HepG2 (cell line): ENCODE measurements at regions not wholly inside any gene's neighbourhood (a gene's known extent, or its start where the extent isn't known, plus 50 kb on each side); places are given as distances from the start of the nearest gene placed in this dataset.

Experiments
- AFF4 ChIP-seq: sonication (generic); formaldehyde crosslinking; IDR thresholded peaks from 2 replicates; pipeline ENCODE4 v1.4.0; 2020; ENCODE audit warnings: missing genetic modification reagents
- ATRX ChIP-seq: sonication (generic); formaldehyde crosslinking; IDR thresholded peaks from 2 replicates; pipeline ENCODE4 v1.4.0; 2020; ENCODE audit warnings: missing genetic modification reagents, borderline replicate concordance
- GPBP1L1 ChIP-seq: sonication (generic); formaldehyde crosslinking; IDR thresholded peaks from 2 replicates; pipeline ENCODE4 v1.5.0; 2020; ENCODE audit warnings: mild to moderate bottlenecking, missing genetic modification reagents
- HDAC1 ChIP-seq: sonication (generic); formaldehyde crosslinking; IDR thresholded peaks from 2 replicates; pipeline ENCODE4 v1.5.1; 2020; ENCODE audit warnings: mild to moderate bottlenecking, missing genetic modification reagents
- HMG20A ChIP-seq: IDR thresholded peaks from 2 replicates; pipeline ENCODE4 v1.6.1; 2016; ENCODE audit warnings: borderline replicate concordance
- IKZF1 ChIP-seq: fragments of 450-650 bp; IDR thresholded peaks from 2 replicates; pipeline ENCODE4 v1.7.1; 2016
- KDM5A ChIP-seq: fragments of 200-600 bp; sonication (generic); IDR thresholded peaks from 2 replicates; pipeline ENCODE4 v1.7.0; 2018; ENCODE audit warnings: antibody characterized with exemption, mild to moderate bottlenecking, low read length, borderline replicate concordance
- MZF1 ChIP-seq: sonication (generic); formaldehyde crosslinking; IDR thresholded peaks from 2 replicates; pipeline ENCODE4 v1.8.1; 2023; ENCODE audit warnings: mild to moderate bottlenecking, missing genetic modification reagents, borderline replicate concordance
- NFKB2 ChIP-seq: sonication (generic); formaldehyde crosslinking; IDR thresholded peaks from 2 replicates; pipeline ENCODE4 v1.4.0; 2020; ENCODE audit warnings: missing genetic modification reagents, borderline replicate concordance
- RXRB ChIP-seq: IDR thresholded peaks from 2 replicates; pipeline ENCODE4 v1.6.1; 2016; ENCODE audit warnings: borderline replicate concordance, missing genetic modification reagents, missing compliant biosample characterization
- SETDB1 ChIP-seq: sonication (generic); formaldehyde crosslinking; IDR thresholded peaks from 2 replicates; pipeline ENCODE4 v1.5.1; 2020; ENCODE audit warnings: missing genetic modification reagents, mild to moderate bottlenecking, borderline replicate concordance
- TFAP4 ChIP-seq: sonication (generic); IDR thresholded peaks from 2 replicates; pipeline ENCODE4 v1.6.1; 2016; ENCODE audit warnings: low read depth, borderline replicate concordance
- ZFP36L2 ChIP-seq: sonication (generic); formaldehyde crosslinking; IDR thresholded peaks from 2 replicates; pipeline ENCODE4 v1.4.0; 2020; ENCODE audit warnings: missing genetic modification reagents
- ZNF101 ChIP-seq: sonication (generic); formaldehyde crosslinking; IDR thresholded peaks from 2 replicates; pipeline ENCODE4 v1.4.0; 2020; ENCODE audit warnings: mild to moderate bottlenecking, low read depth, missing genetic modification reagents, borderline replicate concordance
- ZNF335 ChIP-seq: sonication (generic); formaldehyde crosslinking; IDR thresholded peaks from 2 replicates; pipeline ENCODE4 v1.4.0; 2020; ENCODE audit warnings: missing genetic modification reagents
- ZNF576 ChIP-seq: sonication (generic); formaldehyde crosslinking; IDR thresholded peaks from 2 replicates; pipeline ENCODE4 v1.4.0; 2020; ENCODE audit warnings: mild to moderate bottlenecking, missing genetic modification reagents
- ZNF609 ChIP-seq: sonication (generic); formaldehyde crosslinking; IDR thresholded peaks from 2 replicates; pipeline ENCODE4 v1.4.0; 2020; ENCODE audit warnings: mild to moderate bottlenecking, missing genetic modification reagents, borderline replicate concordance
- ZNF784 ChIP-seq: sonication (generic); formaldehyde crosslinking; IDR thresholded peaks from 2 replicates; pipeline ENCODE4 v1.5.1; 2020; ENCODE audit warnings: missing genetic modification reagents, mild to moderate bottlenecking, borderline replicate concordance
- ZNF879 ChIP-seq: sonication (generic); formaldehyde crosslinking; IDR thresholded peaks from 2 replicates; pipeline ENCODE4 v1.8.1; 2023; ENCODE audit warnings: missing genetic modification reagents

GRCh38 chr5:15008476-15008875 is 136.9 kb upstream of the ANKH start (continued):
- TF ChIP-seq GPBP1L1 (CRISPR knock-in tag) (no peak), IKZF1 (no peak), AFF4 (CRISPR knock-in tag) (no peak), HMG20A (peak; percentile 92), HDAC1 (CRISPR knock-in tag) (peak; percentile 82), NFKB2 (CRISPR knock-in tag) (no peak), ZNF101 (no peak), KDM5A (no peak), RXRB (CRISPR knock-in tag) (peak; percentile 87), ZNF335 (no peak), ATRX (CRISPR knock-in tag) (no peak), ZNF784 (CRISPR knock-in tag) (no peak), ZFP36L2 (CRISPR knock-in tag) (no peak), MZF1 (CRISPR knock-in tag) (no peak), TFAP4 (peak; percentile 43; the same call in 1 of the 2 replicates), ZNF576 (CRISPR knock-in tag) (no peak), SETDB1 (CRISPR knock-in tag) (no peak), ZNF609 (CRISPR knock-in tag) (peak; percentile 61; the same call in 1 of the 2 replicates), ZNF879 (no peak)
